HCT116 (cell line): ENCODE measurements at regions not wholly inside any gene's neighbourhood (a gene's known extent, or its start where the extent isn't known, plus 50 kb on each side); places are given as distances from the start of the nearest gene placed in this dataset.

Source experiments
- ATAC-seq: fragments of 200-7000 bp; cut with Tn5 transposase; 2 replicates; pipeline ENCODE4 v1.9.1; 2020; ENCODE audit warnings: mild to moderate bottlenecking, moderate library complexity
- BruUV-seq: library from RNA; stranded (reverse); fragments of 400-500 nt; replicated peaks from 2 replicates; lab custom pipeline; 2021; lab: Mats Ljungman, UMichigan
- CTCF ChIA-PET: fragments of 300-600 bp; sonication (Branson Sonifier 250); formaldehyde crosslinking; loops from one replicate; lab custom pipeline; 2021; ENCODE audit warnings: antibody characterized with exemption; lab: Charles Lee
- POLR2A ChIA-PET: fragments of 300-600, 350-600 bp; sonication (Branson Sonifier 250); formaldehyde crosslinking; loops from one replicate; lab custom pipeline; 2021; ENCODE audit warnings: antibody characterized with exemption; lab: Charles Lee
- RAD21 ChIA-PET, 2 experiments: fragments of 300-600 bp; sonication (Branson Sonifier 250); formaldehyde crosslinking; loops; one replicate each; lab custom pipeline; 2023; ENCODE audit warnings: low total read pairs in 2 of 2; ENCODE audit not compliant: uncharacterized antibody in 2 of 2, unreplicated experiment in 2 of 2, low non-redundant PET in 1 of 2; lab: Charles Lee
- DNase-seq: peaks from one replicate; pipeline ENCODE4 v3.0.0-alpha.2; 2010; ENCODE audit warnings: low read depth, low spot score
- H2AFZ ChIP-seq: fragments of 200-600 bp; shearing (Covaris generic), sonication (generic); 2 replicates; pipeline ENCODE4 v1.6.1; 2017; ENCODE audit warnings: low read depth, mixed run types, mixed read lengths, antibody characterized with exemption, low read length; ENCODE audit not compliant: poor library complexity, severe bottlenecking
- H3K27ac ChIP-seq: 2 replicates; pipeline ENCODE4 v1.5.1; 2012; ENCODE audit warnings: low read depth, low read length
- H3K27me3 ChIP-seq: fragments of 200-600 bp; sonication (generic); 2 replicates; pipeline ENCODE4 v1.6.1; 2016; ENCODE audit warnings: mixed run types, low read length, mixed read lengths; ENCODE audit not compliant: insufficient read depth
- H3K36me3 ChIP-seq, 2 experiments: fragments of 200-500 bp in 1 of 2; fragments of 200-600 bp in 1 of 2; sonication (Bioruptor generic) in 1 of 2; sonication (generic) in 1 of 2; 2 replicates each; pipeline versions ENCODE4 v1.5.1 to v1.6.1; 2014 to 2016; ENCODE audit warnings: low read length in 2 of 2, inconsistent platforms in 1 of 2, mixed read lengths in 1 of 2, mixed run types in 1 of 2; ENCODE audit not compliant: insufficient read depth in 2 of 2, control insufficient read depth in 1 of 2
- H3K4me1 ChIP-seq, 2 experiments: fragments of 200-600 bp in 1 of 2; sonication (generic) in 1 of 2; 2 replicates each; pipeline versions ENCODE4 v1.5.1 to v1.6.1; 2012 to 2017; ENCODE audit warnings: low read length in 2 of 2, inconsistent platforms in 1 of 2, mild to moderate bottlenecking in 1 of 2, mixed read lengths in 1 of 2, mixed run types in 1 of 2, moderate library complexity in 1 of 2; ENCODE audit not compliant: insufficient read depth in 2 of 2, control insufficient read depth in 1 of 2
- H3K4me2 ChIP-seq: fragments of 200-600 bp; sonication (generic); 2 replicates; pipeline ENCODE4 v1.6.1; 2017; ENCODE audit warnings: mixed run types, low read length, mixed read lengths
- H3K4me3 ChIP-seq, 2 experiments: fragments of 200-600 bp in 1 of 2; sonication (generic) in 1 of 2; replicated peaks in 1 of 2; 2 replicates each; pipeline ENCODE4 v1.5.1; 2011 to 2016; ENCODE audit warnings: low read length in 2 of 2, control low read depth in 1 of 2, low read depth in 1 of 2, mild to moderate bottlenecking in 1 of 2, mixed read lengths in 1 of 2, mixed run types in 1 of 2
- H3K79me2 ChIP-seq: fragments of 200-600 bp; sonication (generic); 2 replicates; pipeline ENCODE4 v1.6.1; 2017; ENCODE audit warnings: mild to moderate bottlenecking, mixed run types, low read length, moderate library complexity, mixed read lengths; ENCODE audit not compliant: insufficient read depth
- H3K9ac ChIP-seq: fragments of 200-600 bp; sonication (generic); 2 replicates; pipeline ENCODE4 v1.6.1; 2016; ENCODE audit warnings: low read length, mixed read lengths
- H3K9me2 ChIP-seq: fragments of 200-600 bp; sonication (generic), shearing (Covaris generic); 2 replicates; pipeline ENCODE4 v1.6.1; 2017; ENCODE audit warnings: mixed run types, mild to moderate bottlenecking, moderate library complexity; ENCODE audit not compliant: insufficient read depth
- H3K9me3 ChIP-seq, 2 experiments: fragments of 200-500 bp in 1 of 2; fragments of 200-600 bp in 1 of 2; sonication (Bioruptor generic) in 1 of 2; sonication (generic) in 1 of 2; 2 replicates each; pipeline ENCODE4 v1.6.1; 2014 to 2017; ENCODE audit warnings: low read length in 2 of 2, mixed read lengths in 2 of 2, inconsistent platforms in 1 of 2, low read depth in 1 of 2, mild to moderate bottlenecking in 1 of 2, mixed run types in 1 of 2, moderate library complexity in 1 of 2; ENCODE audit not compliant: control insufficient read depth in 1 of 2, insufficient read depth in 1 of 2
- H4K20me1 ChIP-seq: fragments of 200-600 bp; sonication (generic), shearing (Covaris generic); 2 replicates; pipeline ENCODE4 v1.6.1; 2017; ENCODE audit warnings: mixed run types, mild to moderate bottlenecking, moderate library complexity; ENCODE audit not compliant: insufficient read depth
- ATF3 ChIP-seq: IDR thresholded peaks from 2 replicates; pipeline ENCODE4 v1.6.1; 2012
- CBX3 ChIP-seq: IDR thresholded peaks from 2 replicates; pipeline ENCODE4 v1.6.1; 2012; ENCODE audit warnings: low read depth
- CTCF ChIP-seq, 3 experiments: fragments of 200-600 bp in 1 of 3; sonication (generic) in 1 of 3; IDR thresholded peaks in 2 of 3; conservative IDR thresholded peaks in 1 of 3; 2 replicates each; pipeline ENCODE4 v1.5.1; 2012 to 2017; ENCODE audit warnings: low read depth in 2 of 3, low read length in 2 of 3, antibody characterized with exemption in 1 of 3, borderline replicate concordance in 1 of 3, control low read depth in 1 of 3, mild to moderate bottlenecking in 1 of 3, mixed read lengths in 1 of 3, mixed run types in 1 of 3, moderate library complexity in 1 of 3; ENCODE audit not compliant: insufficient read depth in 1 of 3
- EGR1 ChIP-seq: IDR thresholded peaks from 2 replicates; pipeline ENCODE4 v1.6.1; 2012; ENCODE audit warnings: low read depth
- ELF1 ChIP-seq: IDR thresholded peaks from 2 replicates; pipeline ENCODE4 v1.6.1; 2012; ENCODE audit warnings: low read depth, borderline replicate concordance
- EZH2 ChIP-seq: fragments of 200-600 bp; sonication (generic); IDR thresholded peaks from 2 replicates; pipeline ENCODE4 v1.6.1; 2017; ENCODE audit warnings: antibody characterized with exemption, mixed run types
- FOSL1 ChIP-seq: IDR thresholded peaks from 2 replicates; pipeline ENCODE4 v1.6.1; 2012; ENCODE audit warnings: low read depth
- POLR2A ChIP-seq: IDR thresholded peaks from 2 replicates; pipeline ENCODE4 v1.7.0; 2011; ENCODE audit warnings: borderline replicate concordance; ENCODE audit not compliant: insufficient read depth, insufficient read length; ENCODE audit errors: extremely low read depth
- intact Hi-C: fragments of 100-400 bp; cut with micrococcal nuclease; formaldehyde crosslinking; loops from 2 replicates; pipeline ENCODE4 v1.10.0; 2022

GRCh38 chr1:188154761-188155160 lies 1326.0 kb downstream of the PLA2G4A start:
- RAD21 ChIA-PET, result no interaction called here
- BruUV-seq, result no TSS peak
- Histone ChIP-seq H3K27me3 (no peaks in the 10 kb centered on the region), H3K9me2 (no peaks in the 10 kb centered on the region), H3K27ac (no peak overlapping the region), H3K36me3 (no peaks in the 10 kb centered on the region), H3K79me2 (no peaks in the 10 kb centered on the region), H3K4me2 (no peak overlapping the region), H3K4me3 (no peak overlapping the region), H4K20me1 (no peaks in the 10 kb centered on the region), H3K4me1 (no peaks in the 10 kb centered on the region), H2AFZ (no peak overlapping the region), H3K9ac (no peak overlapping the region), H3K9me3 (no peaks in the 10 kb centered on the region)
- ATAC-seq (no peak), DNase-seq (no peak)
- POLR2A ChIA-PET, result no interaction called here
- CTCF ChIA-PET, result no interaction called here
- intact Hi-C loops, result no loop called here
- TF ChIP-seq CTCF (IDR thresholded peaks at IDR 0.05 in 2 of 3, conservative IDR thresholded peaks at IDR 0.05 in 1 of 3; ENCODE audit: borderline replicate concordance in 1 of 3, insufficient read depth in 1 of 3, low read depth in 2 of 3, low read length in 2 of 3), result no peak
- no peak for TF ChIP-seq EZH2
- TF ChIP-seq FOSL1, result no peak
- no peak for TF ChIP-seq ELF1
- TF ChIP-seq POLR2A, result no peak
- no peak for TF ChIP-seq EGR1

GRCh38 chr1:188155261-188155660 lies 1326.5 kb downstream of the PLA2G4A start:
- Histone ChIP-seq H3K9me3 (no peaks in the 10 kb centered on the region), H3K4me2 (no peak overlapping the region), H3K4me3 (no peak overlapping the region), H3K27me3 (no peaks in the 10 kb centered on the region), H3K9ac (no peak overlapping the region), H3K9me2 (no peaks in the 10 kb centered on the region), H3K27ac (no peak overlapping the region), H3K79me2 (no peaks in the 10 kb centered on the region), H4K20me1 (no peaks in the 10 kb centered on the region), H3K36me3 (no peaks in the 10 kb centered on the region), H2AFZ (no peak overlapping the region), H3K4me1 (no peaks in the 10 kb centered on the region)
- CTCF ChIA-PET, result no interaction called here
- intact Hi-C loops, result no loop called here
- DNase-seq (no peak), ATAC-seq (no peak)
- POLR2A ChIA-PET, result no interaction called here
- RAD21 ChIA-PET, result no interaction called here
- no TSS peak for BruUV-seq
- no peak for TF ChIP-seq ATF3
- TF ChIP-seq CBX3, result no peak
- TF ChIP-seq EZH2, result no peak
